ENCODE measurements at regions not wholly inside any gene's neighbourhood (a gene's known extent, or its start where the extent isn't known, plus 50 kb on each side); places are given as distances from the start of the nearest gene placed in this dataset.

DNA sequence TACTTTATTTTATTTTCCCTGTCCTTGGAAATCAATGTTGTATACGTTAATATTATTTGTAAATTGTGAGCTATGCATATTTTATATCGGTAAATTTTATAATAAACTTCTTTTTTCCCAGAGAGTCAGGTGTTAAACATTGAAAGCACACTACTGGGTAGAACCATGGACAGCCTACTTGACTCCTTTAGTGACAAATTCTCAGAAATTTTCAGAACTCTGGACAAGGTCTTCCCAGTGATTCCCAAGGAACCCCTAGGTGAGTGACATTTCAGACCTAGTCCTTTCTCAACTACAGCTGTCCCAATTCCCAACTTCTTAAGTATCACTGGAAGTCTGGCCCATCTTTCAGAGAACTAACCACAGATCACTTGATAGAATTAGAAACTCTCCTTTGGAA lies 107.2 kb downstream of the RCN1 start:
- no peak for TF ChIP-seq NRF1 (IDR thresholded peaks at IDR 0.05; ENCODE audit: low read depth, low read length)
- TF ChIP-seq, protein P1, sequence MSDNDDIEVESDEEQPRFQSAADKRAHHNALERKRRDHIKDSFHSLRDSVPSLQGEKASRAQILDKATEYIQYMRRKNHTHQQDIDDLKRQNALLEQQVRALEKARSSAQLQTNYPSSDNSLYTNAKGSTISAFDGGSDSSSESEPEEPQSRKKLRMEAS (IDR thresholded peaks at IDR 0.05; ENCODE audit: low read depth): no peak
- TF ChIP-seq GABPA (IDR thresholded peaks at IDR 0.05; ENCODE audit: low read depth): no peak
